ENCODE measurements at regions not wholly inside any gene's neighbourhood (a gene's known extent, or its start where the extent isn't known, plus 50 kb on each side); places are given as distances from the start of the nearest gene placed in this dataset.

GRCh38 chr6:170150590-170150945 lies 140.3 kb downstream of the DLL1 start:
- Histone ChIP-seq H3K9me3 (ENCODE audit: low read depth) (no peaks in the 10 kb centered on the region), H3K4me1 (ENCODE audit: low read depth) (peaks cover 14% of the 10 kb centered on the region), H3K4me3 (no peak overlapping the region), H3K27ac (no peak overlapping the region), H3K36me3 (no peaks in the 10 kb centered on the region), H3K27me3 (no peaks in the 10 kb centered on the region)
- no peak for TF ChIP-seq CTCF (IDR thresholded peaks at IDR 0.05; ENCODE audit: low read depth, low read length)
- DNase-seq (ENCODE audit: low read depth in 1 of 2, low spot score in 1 of 2): no peak

- TF ChIP-seq CTCF (IDR thresholded peaks at IDR 0.05; ENCODE audit: low read depth, low read length): no peak
- no peak overlapping the region for H3K4me3 ChIP-seq
- H3K27ac ChIP-seq: no peak overlapping the region
- H3K4me1 ChIP-seq (ENCODE audit: low read depth): peaks cover 14% of the 10 kb centered on the region
- no peak for DNase-seq (ENCODE audit: low read depth in 1 of 2, low spot score in 1 of 2)
- H3K27me3 ChIP-seq: no peaks in the 10 kb centered on the region
- no peaks in the 10 kb centered on the region for H3K36me3 ChIP-seq
- H3K9me3 ChIP-seq (ENCODE audit: low read depth): no peaks in the 10 kb centered on the region
These were observed 140.9 kb downstream of the DLL1 start for GRCh38 chr6:170149681-170150589.

- DNase-seq (ENCODE audit: low read depth in 1 of 2, low spot score in 1 of 2): no peak
- TF ChIP-seq CTCF (IDR thresholded peaks at IDR 0.05; ENCODE audit: low read depth, low read length): no peak
- no peaks in the 10 kb centered on the region for H3K36me3 ChIP-seq
- H3K9me3 ChIP-seq (ENCODE audit: low read depth): no peaks in the 10 kb centered on the region
- peaks cover 14% of the 10 kb centered on the region for H3K4me1 ChIP-seq (ENCODE audit: low read depth)
- no peak overlapping the region for H3K4me3 ChIP-seq
- no peaks in the 10 kb centered on the region for H3K27me3 ChIP-seq
- no peak overlapping the region for H3K27ac ChIP-seq
These were observed 142.0 kb downstream of the DLL1 start for GRCh38 chr6:170148709-170149470.

- H3K4me1 ChIP-seq (ENCODE audit: low read depth): peaks cover 8% of the 10 kb centered on the region
- H3K27me3 ChIP-seq: no peaks in the 10 kb centered on the region
- no peaks in the 10 kb centered on the region for H3K9me3 ChIP-seq (ENCODE audit: low read depth)
- H3K4me3 ChIP-seq: no peak overlapping the region
- H3K36me3 ChIP-seq: no peaks in the 10 kb centered on the region
- no peak for DNase-seq (ENCODE audit: low read depth in 1 of 2, low spot score in 1 of 2)
- H3K27ac ChIP-seq: no peak overlapping the region
- TF ChIP-seq CTCF (IDR thresholded peaks at IDR 0.05; ENCODE audit: low read depth, low read length): no peak
These were observed 142.8 kb downstream of the DLL1 start for GRCh38 chr6:170147832-170148708.

- no peaks in the 10 kb centered on the region for H3K36me3 ChIP-seq
- H3K4me1 ChIP-seq (ENCODE audit: low read depth): peaks cover 3% of the 10 kb centered on the region
- H3K9me3 ChIP-seq (ENCODE audit: low read depth): no peaks in the 10 kb centered on the region
- H3K4me3 ChIP-seq: no peak overlapping the region
- DNase-seq (ENCODE audit: low read depth in 1 of 2, low spot score in 1 of 2): no peak
- H3K27ac ChIP-seq: no peak overlapping the region
- no peaks in the 10 kb centered on the region for H3K27me3 ChIP-seq
- TF ChIP-seq CTCF (IDR thresholded peaks at IDR 0.05; ENCODE audit: low read depth, low read length): no peak
These were observed 143.7 kb downstream of the DLL1 start for GRCh38 chr6:170147056-170147787.
